T-cell (primary cell): ENCODE measurements at regions not wholly inside any gene's neighbourhood (a gene's known extent, or its start where the extent isn't known, plus 50 kb on each side); places are given as distances from the start of the nearest gene placed in this dataset.
"Not testable (repeated sequence)": the region's sequence is repeated elsewhere in the genome, so short reads cannot be mapped to it uniquely, and the experiment has no call there.

Source experiments
- ATAC-seq, 4 experiments: fragments of 200-7000 bp in 3 of 4; fragments of 150-1000 bp in 1 of 4; cut with Tn5 transposase; replicated peaks in 1 of 4; 1 replicate in 3 of 4; 2 replicates in 1 of 4; pipeline ENCODE4 v1.10.0; 2021; ENCODE audit warnings: moderate library complexity in 3 of 4, mild to moderate bottlenecking in 2 of 4, moderate number of reproducible peaks in 1 of 4
- CTCF ChIA-PET, 2 donors: fragments of 300-600 bp; sonication (Branson Sonifier 250); formaldehyde crosslinking; loops; one replicate each; lab custom pipeline; 2022; ENCODE audit warnings: antibody characterized with exemption in 2 of 2; lab: Charles Lee
- POLR2A ChIA-PET, 2 donors: fragments of 300-600 bp; sonication (Branson Sonifier 250); formaldehyde crosslinking; loops; one replicate each; lab custom pipeline; 2022; ENCODE audit warnings: antibody characterized with exemption in 2 of 2; lab: Charles Lee
- DNase-seq, 35 experiments: peaks; one replicate each; pipeline versions ENCODE4 v3.0.0 to v3.0.0-alpha.2; 2013 to 2023
- H3K27ac ChIP-seq: one replicate; pipeline ENCODE4 v1.5.1; 2013; ENCODE audit warnings: low read length
- H3K27me3 ChIP-seq, 2 experiments: replicated peaks in 1 of 2; 1 replicate in 1 of 2; 2 replicates in 1 of 2; pipeline versions ENCODE4 v1.6.1 to v1.7.0; 2013; ENCODE audit warnings: low read length in 1 of 2, mixed read lengths in 1 of 2; ENCODE audit not compliant: control insufficient read depth in 2 of 2, insufficient read depth in 2 of 2; ENCODE audit errors: extremely low read depth in 1 of 2
- H3K36me3 ChIP-seq, 2 donors: 1 replicate in 1 of 2; 2 replicates in 1 of 2; pipeline versions ENCODE4 v1.6.1 to v1.7.0; 2013; ENCODE audit warnings: low read length in 1 of 2; ENCODE audit not compliant: control insufficient read depth in 2 of 2, insufficient read depth in 1 of 2; ENCODE audit errors: extremely low read depth in 1 of 2
- H3K4me1 ChIP-seq, 2 experiments: 1 replicate in 1 of 2; 2 replicates in 1 of 2; pipeline versions ENCODE4 v1.6.1 to v1.7.0; 2013; ENCODE audit warnings: low read length in 2 of 2, mixed read lengths in 1 of 2; ENCODE audit not compliant: insufficient read depth in 2 of 2, control insufficient read depth in 1 of 2; ENCODE audit errors: extremely low read depth in 1 of 2
- H3K4me3 ChIP-seq, 2 donors: 1 replicate in 1 of 2; 2 replicates in 1 of 2; pipeline versions ENCODE4 v1.5.1 to v1.7.0; 2013; ENCODE audit warnings: mild to moderate bottlenecking in 2 of 2, low read length in 1 of 2, moderate library complexity in 1 of 2; ENCODE audit not compliant: control insufficient read depth in 1 of 2; ENCODE audit errors: extremely low read depth in 1 of 2
- H3K9me3 ChIP-seq: 2 replicates; pipeline ENCODE4 v1.7.0; 2013
- H3K27ac Mint-ChIP-seq, 2 donors: one replicate each; pipeline ENCODE4 v1.8.0; 2020 to 2021; ENCODE audit warnings: mild to moderate bottlenecking in 2 of 2, mixed read lengths in 2 of 2
- H3K27me3 Mint-ChIP-seq, 2 donors: one replicate each; pipeline ENCODE4 v1.8.0; 2021 to 2022; ENCODE audit warnings: mixed read lengths in 2 of 2
- H3K36me3 Mint-ChIP-seq: one replicate; pipeline ENCODE4 v1.8.0; 2021; ENCODE audit warnings: mixed read lengths
- H3K4me1 Mint-ChIP-seq, 3 donors: one replicate each; pipeline ENCODE4 v1.8.0; 2020 to 2022; ENCODE audit warnings: mixed read lengths in 3 of 3, mild to moderate bottlenecking in 1 of 3
- H3K4me3 Mint-ChIP-seq, 3 donors: one replicate each; pipeline ENCODE4 v1.8.0; 2020 to 2022; ENCODE audit warnings: mild to moderate bottlenecking in 3 of 3, mixed read lengths in 3 of 3, moderate library complexity in 3 of 3
- H3K9me3 Mint-ChIP-seq, 3 donors: one replicate each; pipeline ENCODE4 v1.8.0; 2020 to 2022; ENCODE audit warnings: mixed read lengths in 3 of 3
- WGBS: methylation state at CpG from one replicate; pipeline ENCODE4 v1.1.5; 2013; ENCODE audit warnings: missing lambda C conversion rate; ENCODE audit not compliant: insufficient coverage; 5-methylcytosine and 5-hydroxymethylcytosine counted together

- POLR2A ChIA-PET, H3K9me3 ChIP-seq, DNase-seq, CTCF ChIA-PET, ATAC-seq, H3K27ac ChIP-seq, H3K4me1 Mint-ChIP-seq, H3K36me3 ChIP-seq, H3K9me3 Mint-ChIP-seq, H3K36me3 Mint-ChIP-seq, H3K27me3 Mint-ChIP-seq, H3K27me3 ChIP-seq, H3K4me3 Mint-ChIP-seq, H3K4me3 ChIP-seq, H3K4me1 ChIP-seq, H3K27ac Mint-ChIP-seq: not testable (repeated sequence)
- no CpG with 5 or more reads among the region's 3 CpGs for WGBS
Measured at GRCh38 chr21:27860314-27860955, 893.5 kb upstream of the ADAMTS5 start.

- H3K9me3 Mint-ChIP-seq, H3K27ac ChIP-seq: not testable (repeated sequence)
- WGBS, result no CpG with 5 or more reads among the region's 5 CpGs
Measured at GRCh38 chr21:27858053-27858825, 891.4 kb upstream of the ADAMTS5 start.

GRCh38 chr21:27856988-27857387 lies 890.1 kb upstream of the ADAMTS5 start:
- H3K4me3 ChIP-seq, H3K4me3 Mint-ChIP-seq, H3K9me3 ChIP-seq, H3K27ac ChIP-seq, H3K27me3 Mint-ChIP-seq, ATAC-seq, H3K27me3 ChIP-seq, H3K36me3 ChIP-seq, H3K4me1 ChIP-seq, H3K27ac Mint-ChIP-seq, H3K36me3 Mint-ChIP-seq, DNase-seq, CTCF ChIA-PET, H3K9me3 Mint-ChIP-seq, H3K4me1 Mint-ChIP-seq, POLR2A ChIA-PET: not testable (repeated sequence)
- no CpG with 5 or more reads among the region's 3 CpGs for WGBS

More at GRCh38 chr21:27858053-27858825, 891.4 kb upstream of the ADAMTS5 start:
- H3K4me1 Mint-ChIP-seq, H3K27me3 Mint-ChIP-seq, H3K36me3 Mint-ChIP-seq, H3K4me1 ChIP-seq, H3K27ac Mint-ChIP-seq, H3K4me3 ChIP-seq, CTCF ChIA-PET, H3K9me3 ChIP-seq, POLR2A ChIA-PET, DNase-seq, H3K27me3 ChIP-seq, H3K4me3 Mint-ChIP-seq, H3K36me3 ChIP-seq, ATAC-seq: not testable (repeated sequence)

GRCh38 chr21:27841084-27841672 lies 874.3 kb upstream of the ADAMTS5 start:
- ChIA-PET POLR2A (no interaction called here), CTCF (no interaction called here)
- Histone ChIP-seq H3K27ac (no peak overlapping the region), H3K9me3 (peaks cover 2% of the 10 kb centered on the region), H3K36me3 (no peaks in the 10 kb centered on the region), H3K27me3 (no peaks in the 10 kb centered on the region), H3K4me3 (no peak overlapping the region), H3K4me1 (no peaks in the 10 kb centered on the region)
- no peaks in the 10 kb centered on the region for H3K4me1 Mint-ChIP-seq
- peaks cover 3 to 9% (median 4%) of the 10 kb centered on the region in 3 donors for H3K9me3 Mint-ChIP-seq
- no peak overlapping the region for H3K27ac Mint-ChIP-seq
- no peak overlapping the region for H3K4me3 Mint-ChIP-seq
- WGBS, result no CpG with 5 or more reads among the region's 3 CpGs
- ATAC-seq, result no peak
- no peaks in the 10 kb centered on the region for H3K36me3 Mint-ChIP-seq
- no peak for DNase-seq
- H3K27me3 Mint-ChIP-seq, result no peaks in the 10 kb centered on the region

GRCh38 chr21:27840262-27840661 lies 873.4 kb upstream of the ADAMTS5 start:
- Histone ChIP-seq H3K9me3 (peaks cover 2% of the 10 kb centered on the region), H3K27ac (no peak overlapping the region), H3K4me1 (no peaks in the 10 kb centered on the region), H3K27me3 (no peaks in the 10 kb centered on the region), H3K4me3 (no peak overlapping the region), H3K36me3 (no peaks in the 10 kb centered on the region)
- CTCF ChIA-PET, result no interaction called here
- Mint-ChIP-seq H3K27ac (no peak overlapping the region), H3K9me3 (peaks cover 2 to 14% (median 4%) of the 10 kb centered on the region in 3 donors), H3K27me3 (no peaks in the 10 kb centered on the region), H3K4me1 (no peaks in the 10 kb centered on the region), H3K36me3 (no peaks in the 10 kb centered on the region), H3K4me3 (no peak overlapping the region)
- POLR2A ChIA-PET, result no interaction called here
- 80% methylated on average over 1 of the region's 3 CpGs for WGBS
- DNase-seq (no peak), ATAC-seq (no peak)

- no peaks in the 10 kb centered on the region for H3K27me3 Mint-ChIP-seq
- Histone ChIP-seq H3K27ac (no peak overlapping the region), H3K9me3 (peaks cover 2% of the 10 kb centered on the region), H3K36me3 (no peaks in the 10 kb centered on the region), H3K4me1 (no peaks in the 10 kb centered on the region), H3K27me3 (no peaks in the 10 kb centered on the region), H3K4me3 (no peak overlapping the region)
- H3K9me3 Mint-ChIP-seq, result peaks cover 2 to 15% (median 4%) of the 10 kb centered on the region in 3 donors
- ChIA-PET CTCF (no interaction called here), POLR2A (no interaction called here)
- 70% methylated on average over 1 of the region's 3 CpGs for WGBS
- ATAC-seq (no peak), DNase-seq (no peak)
- H3K4me3 Mint-ChIP-seq, result no peak overlapping the region
- H3K27ac Mint-ChIP-seq, result no peak overlapping the region
- H3K36me3 Mint-ChIP-seq, result no peaks in the 10 kb centered on the region
- no peaks in the 10 kb centered on the region for H3K4me1 Mint-ChIP-seq
Measured at GRCh38 chr21:27839512-27840115, 872.7 kb upstream of the ADAMTS5 start.
